ENCODE measurements at regions not wholly inside any gene's neighbourhood (a gene's known extent, or its start where the extent isn't known, plus 50 kb on each side); places are given as distances from the start of the nearest gene placed in this dataset.

- Histone ChIP-seq H3K36me3 (no peaks in the 10 kb centered on the region), H3K4me1 (no peaks in the 10 kb centered on the region), H3K9me3 (no peaks in the 10 kb centered on the region), H3K27me3 (no peaks in the 10 kb centered on the region), H3K27ac (no peak overlapping the region), H3K4me3 (no peak overlapping the region)
- TF ChIP-seq CTCF (IDR thresholded peaks at IDR 0.05), result no peak
- no peak for TF ChIP-seq POLR2AphosphoS5 (IDR thresholded peaks at IDR 0.05)
- no peak for TF ChIP-seq POLR2A (IDR thresholded peaks at IDR 0.05)
- TF ChIP-seq EP300 (IDR thresholded peaks at IDR 0.05), result no peak
- 23% methylated on average over 2 of the region's 3 CpGs; no CpG with 5 or more reads in 1 of the 2 donors for WGBS, 2 donors (ENCODE audit: low coverage in 1 of 2)
- ATAC-seq, result no peak
Observed at GRCh38 chr1:95384567-95384966, 150.6 kb downstream of the RWDD3 start.

GRCh38 chr1:95386371-95386770 is 152.4 kb downstream of the RWDD3 start:
- no peak for ATAC-seq
- no peaks in the 10 kb centered on the region for H3K9me3 ChIP-seq
- no peak overlapping the region for H3K27ac ChIP-seq
- no peak overlapping the region for H3K4me3 ChIP-seq
- H3K27me3 ChIP-seq, result no peaks in the 10 kb centered on the region
- H3K36me3 ChIP-seq, result no peaks in the 10 kb centered on the region
- TF ChIP-seq POLR2A (IDR thresholded peaks at IDR 0.05) (no peak), EP300 (IDR thresholded peaks at IDR 0.05) (no peak), CTCF (IDR thresholded peaks at IDR 0.05) (no peak), POLR2AphosphoS5 (IDR thresholded peaks at IDR 0.05) (no peak)
- 100% methylated on average over 1 of the region's 1 CpG for WGBS, 2 donors (ENCODE audit: low coverage in 1 of 2)
- no peaks in the 10 kb centered on the region for H3K4me1 ChIP-seq

GRCh38 chr1:95386915-95387314 is 152.9 kb downstream of the RWDD3 start:
- H3K27me3 ChIP-seq, result no peaks in the 10 kb centered on the region
- no peaks in the 10 kb centered on the region for H3K9me3 ChIP-seq
- no peak overlapping the region for H3K4me3 ChIP-seq
- no peaks in the 10 kb centered on the region for H3K4me1 ChIP-seq
- 76% methylated on average over 5 of the region's 5 CpGs for WGBS, 2 donors (ENCODE audit: low coverage in 1 of 2)
- H3K36me3 ChIP-seq, result no peaks in the 10 kb centered on the region
- ATAC-seq, result no peak
- no peak for TF ChIP-seq CTCF (IDR thresholded peaks at IDR 0.05)
- no peak for TF ChIP-seq POLR2A (IDR thresholded peaks at IDR 0.05)
- TF ChIP-seq POLR2AphosphoS5 (IDR thresholded peaks at IDR 0.05), result no peak
- TF ChIP-seq EP300 (IDR thresholded peaks at IDR 0.05), result no peak
- no peak overlapping the region for H3K27ac ChIP-seq

- Histone ChIP-seq H3K27ac (no peak overlapping the region), H3K9me3 (no peaks in the 10 kb centered on the region), H3K4me3 (no peak overlapping the region), H3K4me1 (no peaks in the 10 kb centered on the region), H3K27me3 (no peaks in the 10 kb centered on the region), H3K36me3 (no peaks in the 10 kb centered on the region)
- ATAC-seq, result no peak
- no peak for TF ChIP-seq POLR2AphosphoS5 (IDR thresholded peaks at IDR 0.05)
- no peak for TF ChIP-seq POLR2A (IDR thresholded peaks at IDR 0.05)
- TF ChIP-seq EP300 (IDR thresholded peaks at IDR 0.05), result no peak
- TF ChIP-seq CTCF (IDR thresholded peaks at IDR 0.05), result no peak
- WGBS, 2 donors (ENCODE audit: low coverage in 1 of 2), result 37 to 63% methylated on average over 3 of the region's 3 CpGs
Observed at GRCh38 chr1:95388031-95388430, 154.0 kb downstream of the RWDD3 start.

GRCh38 chr1:95393434-95393833 is 159.4 kb downstream of the RWDD3 start:
- no peak for ATAC-seq
- no peak overlapping the region for H3K4me3 ChIP-seq
- H3K36me3 ChIP-seq, result no peaks in the 10 kb centered on the region
- no peaks in the 10 kb centered on the region for H3K9me3 ChIP-seq
- no peaks in the 10 kb centered on the region for H3K27me3 ChIP-seq
- TF ChIP-seq POLR2AphosphoS5 (IDR thresholded peaks at IDR 0.05) (no peak), EP300 (IDR thresholded peaks at IDR 0.05) (no peak), POLR2A (IDR thresholded peaks at IDR 0.05) (no peak), CTCF (IDR thresholded peaks at IDR 0.05) (no peak)
- no peak overlapping the region for H3K27ac ChIP-seq
- no peaks in the 10 kb centered on the region for H3K4me1 ChIP-seq
